SKM-1 treated with dmso at 0.1 percent for 144 hours (cell line): ENCODE measurements at regions not wholly inside any gene's neighbourhood (a gene's known extent, or its start where the extent isn't known, plus 50 kb on each side); places are given as distances from the start of the nearest gene placed in this dataset.

Source experiments
- DNase-seq: peaks from one replicate; lab custom pipeline; 2025; ENCODE audit not compliant: unreplicated experiment; lab: John Stamatoyannopoulos, UW

- DNase-seq: no peak
These were observed 340.8 kb downstream of the BCAT1 start for GRCh38 chr12:24608108-24608507.

- no peak for DNase-seq
These were observed 343.0 kb downstream of the BCAT1 start for GRCh38 chr12:24605916-24606315.

- DNase-seq: no peak
These were observed 343.4 kb downstream of the BCAT1 start for GRCh38 chr12:24605466-24605865.

GRCh38 chr12:24603371-24603770, 345.5 kb downstream of the BCAT1 start:
- no peak for DNase-seq

DNA sequence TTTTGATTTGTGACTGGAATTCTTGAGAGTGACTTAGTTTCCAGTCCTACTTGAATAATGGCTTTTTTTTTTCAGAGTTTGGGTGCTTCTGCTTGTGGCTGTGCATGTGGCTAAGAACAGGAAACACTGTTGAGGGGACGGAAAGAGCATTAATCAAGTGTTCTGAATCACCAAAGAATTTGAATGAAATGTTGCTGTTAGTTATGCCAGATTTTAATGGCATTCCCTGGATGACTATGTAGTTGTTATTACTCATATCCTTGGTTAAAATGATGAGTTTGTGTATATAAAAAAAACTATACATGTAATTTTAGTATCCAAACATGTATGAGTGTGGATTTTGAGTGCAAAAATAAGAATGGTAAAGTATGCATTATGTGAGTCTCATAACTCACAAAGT, 347.9 kb downstream of the BCAT1 start:
- DNase-seq: no peak

DNA sequence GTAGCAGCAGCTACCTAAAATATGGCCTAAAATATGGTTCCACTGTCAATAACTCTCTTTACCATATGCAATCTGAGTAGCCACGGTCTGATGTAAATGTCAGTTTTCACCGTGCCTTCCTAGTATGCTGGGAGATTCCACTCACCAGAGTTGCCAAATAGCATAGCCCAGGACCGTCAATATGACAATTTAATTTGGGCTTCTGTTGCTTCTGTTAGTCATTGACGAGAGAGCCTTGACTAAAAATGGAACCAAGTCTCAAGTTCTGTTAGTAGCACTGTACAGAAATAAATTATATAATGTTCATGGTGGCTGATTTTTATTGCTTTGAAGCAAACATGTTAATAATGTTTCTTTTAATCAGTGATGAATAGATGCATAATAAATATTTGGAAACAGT, 348.4 kb downstream of the BCAT1 start:
- DNase-seq: no peak

DNA sequence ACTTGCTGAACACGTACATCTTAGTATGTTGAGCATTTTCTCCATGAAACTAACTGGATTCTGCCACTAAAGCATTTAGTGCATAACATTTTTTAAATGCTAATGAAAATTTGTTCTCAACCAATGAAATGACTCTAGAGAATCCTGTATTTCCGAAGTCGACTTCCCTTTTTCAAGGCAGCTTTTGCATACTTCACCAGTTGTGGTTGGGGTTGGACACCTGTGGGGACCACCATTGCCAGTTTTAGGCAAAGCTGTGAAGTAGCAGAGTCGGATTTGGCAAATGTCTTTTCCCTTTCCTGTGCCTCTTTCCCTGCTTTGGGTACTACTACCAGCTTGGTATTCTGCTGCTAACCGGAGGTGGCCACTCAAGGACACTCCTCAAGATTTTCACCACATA, 349.2 kb downstream of the BCAT1 start:
- DNase-seq: no peak

- no peak for DNase-seq
These were observed 351.3 kb downstream of the BCAT1 start for GRCh38 chr12:24597580-24597979.

- DNase-seq: peak; percentile 1
These were observed 352.0 kb downstream of the BCAT1 start for GRCh38 chr12:24596768-24597388.

- DNase-seq: no peak
These were observed 353.2 kb downstream of the BCAT1 start for GRCh38 chr12:24595652-24596235.

DNA sequence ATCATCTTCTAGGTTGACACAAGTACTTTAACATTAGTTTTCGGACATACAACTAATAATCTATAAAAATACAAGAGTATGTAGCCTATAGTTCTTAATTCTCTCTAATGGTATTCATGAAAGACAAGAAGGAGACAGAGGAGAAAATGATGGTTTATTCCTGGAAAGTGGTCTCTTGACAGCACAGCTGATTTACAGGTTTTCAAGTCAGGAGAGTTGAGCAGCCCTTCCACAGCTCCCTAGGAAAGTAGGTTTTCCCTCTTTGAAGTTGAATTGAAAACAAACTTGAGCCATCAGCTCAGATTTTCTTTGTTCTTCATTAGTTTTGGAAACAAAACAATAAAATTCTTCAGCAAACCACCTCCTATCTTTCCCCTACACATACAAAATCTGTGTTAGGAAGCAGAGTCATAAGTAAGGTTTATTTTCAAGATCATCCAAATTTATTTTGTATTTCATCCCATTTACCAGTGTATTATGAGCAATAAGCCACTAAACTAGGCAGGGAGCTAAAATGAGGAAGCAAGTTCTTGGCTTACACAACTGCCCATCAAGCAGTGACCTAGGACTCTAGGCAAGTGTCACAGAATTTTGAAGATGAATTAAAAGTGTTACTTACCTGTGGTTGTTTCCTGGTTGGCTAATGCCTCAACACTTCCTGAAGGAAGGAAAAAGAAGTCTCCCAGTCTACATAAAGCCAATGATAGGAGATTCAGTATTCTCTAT, 357.0 kb downstream of the BCAT1 start:
- DNase-seq: peak; percentile 6

- DNase-seq: no peak
These were observed 357.7 kb downstream of the BCAT1 start for GRCh38 chr12:24591079-24591626.

GRCh38 chr12:24586293-24586692, 362.6 kb downstream of the BCAT1 start:
- DNase-seq: no peak

GRCh38 chr12:24584032-24584675, 364.7 kb downstream of the BCAT1 start:
- DNase-seq: no peak

GRCh38 chr12:24582954-24583601, 365.8 kb downstream of the BCAT1 start:
- DNase-seq: no peak

DNA sequence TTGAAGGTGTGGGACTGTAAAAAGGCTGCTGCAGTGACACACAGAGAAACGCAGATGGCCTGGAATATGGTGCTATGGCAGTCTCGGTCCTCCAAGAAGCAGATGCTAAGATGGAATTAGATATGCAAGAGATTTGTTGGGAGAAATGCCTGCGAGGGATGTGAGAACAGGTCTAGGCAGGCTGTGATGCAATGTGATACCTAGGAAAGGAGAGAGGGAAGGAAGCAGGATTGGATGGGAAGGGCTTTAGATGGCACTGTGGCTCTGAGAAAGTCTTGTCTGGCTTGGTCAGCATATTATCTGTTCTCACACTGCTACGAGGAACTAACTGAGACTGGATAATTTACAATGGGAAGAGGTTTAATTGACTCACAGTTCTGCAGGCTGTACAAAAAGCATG, 374.4 kb downstream of the BCAT1 start:
- no peak for DNase-seq

DNA sequence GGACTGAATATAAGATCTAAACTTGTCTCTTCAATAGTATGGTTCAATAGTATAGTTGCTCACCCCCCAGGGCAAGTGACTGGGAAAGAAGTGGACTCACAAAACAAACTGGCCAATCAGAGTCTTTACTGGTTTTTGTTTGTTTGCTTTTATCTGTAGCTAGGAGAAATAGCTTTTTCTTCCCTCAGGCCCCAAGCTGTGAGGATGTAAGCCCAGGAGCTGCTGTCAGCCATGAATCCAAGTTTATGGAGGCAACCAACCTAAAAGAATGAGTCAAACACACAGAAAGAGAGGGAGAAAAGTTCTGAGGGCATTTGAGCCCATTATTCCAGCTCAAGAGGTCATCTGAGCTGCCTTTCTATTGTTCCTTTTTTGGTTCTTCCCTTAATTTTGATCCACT, 375.3 kb downstream of the BCAT1 start:
- no peak for DNase-seq

GRCh38 chr12:24565300-24565699, 383.6 kb downstream of the BCAT1 start:
- DNase-seq: no peak

- no peak for DNase-seq
These were observed 386.0 kb downstream of the BCAT1 start for GRCh38 chr12:24562771-24563431.

- DNase-seq: no peak
These were observed 386.8 kb downstream of the BCAT1 start for GRCh38 chr12:24561882-24562770.
